IMR-90 (cell line): ENCODE measurements at regions not wholly inside any gene's neighbourhood (a gene's known extent, or its start where the extent isn't known, plus 50 kb on each side); places are given as distances from the start of the nearest gene placed in this dataset.

ENCODE experiments used
- ATAC-seq: fragments of 200-7000 bp; cut with Tn5 transposase; 2 replicates; pipeline ENCODE4 v1.9.1; 2020; ENCODE audit warnings: low read depth, mild to moderate bottlenecking, moderate library complexity
- BruUV-seq: library from RNA; stranded (reverse); fragments of 400-500 nt; replicated peaks from 2 replicates; lab custom pipeline; 2021; lab: Mats Ljungman, UMichigan
- CTCF ChIA-PET: fragments of 300-600 bp; formaldehyde crosslinking; extraction: SDS; loops from one replicate; lab custom pipeline; 2021; ENCODE audit warnings: antibody characterized with exemption; lab: Yijun Ruan, JAX
- POLR2A ChIA-PET: fragments of 300-600 bp; sonication (Branson Sonifier 250); formaldehyde crosslinking; loops from one replicate; lab custom pipeline; 2022; ENCODE audit warnings: antibody characterized with exemption; ENCODE audit not compliant: unreplicated experiment; lab: Charles Lee
- DNase-seq: peaks from one replicate; pipeline ENCODE4 v3.0.0; 2013
- H2AFZ ChIP-seq: replicated peaks from 2 replicates; pipeline ENCODE3; 2013; ENCODE audit warnings: low read length, mild to moderate bottlenecking; ENCODE audit not compliant: poor library complexity
- H2AK5ac ChIP-seq: 2 replicates; pipeline ENCODE4 v1.6.1; 2013; ENCODE audit warnings: low read depth, low read length, inconsistent platforms
- H2AK9ac ChIP-seq: replicated peaks from 2 replicates; pipeline ENCODE3; 2013; ENCODE audit warnings: mild to moderate bottlenecking, low read depth, low read length, moderate library complexity; ENCODE audit not compliant: poor library complexity
- H2BK120ac ChIP-seq: 2 replicates; pipeline ENCODE4 v1.6.1; 2013; ENCODE audit warnings: low read depth, low read length, inconsistent platforms
- H2BK15ac ChIP-seq: 3 replicates; pipeline ENCODE4 v1.6.1; 2013; ENCODE audit warnings: low read depth, low read length, inconsistent platforms
- H2BK20ac ChIP-seq: 2 replicates; pipeline ENCODE4 v1.6.1; 2013; ENCODE audit warnings: low read depth, mild to moderate bottlenecking, inconsistent platforms, low read length, moderate library complexity
- H2BK5ac ChIP-seq: 2 replicates; pipeline ENCODE4 v1.6.1; 2013; ENCODE audit warnings: mild to moderate bottlenecking, low read depth, low read length, inconsistent platforms; ENCODE audit not compliant: poor library complexity, severe bottlenecking
- H3K14ac ChIP-seq: replicated peaks from 2 replicates; pipeline ENCODE4 v1.6.1; 2013; ENCODE audit warnings: low read depth, low read length, inconsistent platforms
- H3K18ac ChIP-seq: 2 replicates; pipeline ENCODE4 v1.6.1; 2013; ENCODE audit warnings: low read depth, low read length, control low read depth
- H3K23ac ChIP-seq: 2 replicates; pipeline ENCODE4 v1.6.1; 2013; ENCODE audit warnings: low read depth, low read length, inconsistent platforms
- H3K27ac ChIP-seq: 2 replicates; pipeline ENCODE4 v1.5.1; 2013; ENCODE audit warnings: mild to moderate bottlenecking, control low read depth, low read length; ENCODE audit not compliant: insufficient read depth
- H3K27me3 ChIP-seq: 2 replicates; pipeline ENCODE4 v1.6.1; 2013; ENCODE audit warnings: low read length; ENCODE audit not compliant: control insufficient read depth, insufficient read depth
- H3K36me3 ChIP-seq: 2 replicates; pipeline ENCODE4 v1.6.1; 2013; ENCODE audit warnings: low read length, mixed read lengths; ENCODE audit not compliant: control insufficient read depth, insufficient read depth
- H3K4ac ChIP-seq: 2 replicates; pipeline ENCODE4 v1.6.1; 2013; ENCODE audit warnings: low read depth, low read length, inconsistent platforms
- H3K4me1 ChIP-seq: 2 replicates; pipeline ENCODE4 v1.6.1; 2013; ENCODE audit warnings: low read length, mixed read lengths; ENCODE audit not compliant: control insufficient read depth, insufficient read depth
- H3K4me2 ChIP-seq: 2 replicates; pipeline ENCODE4 v1.6.1; 2013; ENCODE audit warnings: low read depth, mild to moderate bottlenecking, control low read depth, low read length, moderate library complexity
- H3K4me3 ChIP-seq: 2 replicates; pipeline ENCODE4 v1.5.1; 2013; ENCODE audit warnings: low read depth, mild to moderate bottlenecking, control low read depth, low read length, moderate library complexity; ENCODE audit not compliant: insufficient read depth
- H3K56ac ChIP-seq: 2 replicates; pipeline ENCODE4 v1.6.1; 2013; ENCODE audit warnings: low read length, inconsistent platforms; ENCODE audit not compliant: insufficient read depth; ENCODE audit errors: extremely low read depth
- H3K79me1 ChIP-seq, 2 experiments: 2 replicates each; pipeline ENCODE4 v1.6.1; 2013; ENCODE audit warnings: low read length in 2 of 2, inconsistent platforms in 1 of 2, low read depth in 1 of 2
- H3K9ac ChIP-seq: 2 replicates; pipeline ENCODE4 v1.6.1; 2013; ENCODE audit warnings: low read depth, low read length, control low read depth
- H3K9me1 ChIP-seq: 2 replicates; pipeline ENCODE4 v1.6.1; 2013; ENCODE audit warnings: low read length, inconsistent platforms; ENCODE audit not compliant: insufficient read depth
- H3K9me3 ChIP-seq: 2 replicates; pipeline ENCODE4 v1.6.1; 2013; ENCODE audit warnings: low read length; ENCODE audit not compliant: control insufficient read depth, insufficient read depth
- H4K20me1 ChIP-seq: 2 replicates; pipeline ENCODE4 v1.6.1; 2013; ENCODE audit warnings: low read length, inconsistent platforms; ENCODE audit not compliant: insufficient read depth
- H4K5ac ChIP-seq: 2 replicates; pipeline ENCODE4 v1.6.1; 2013; ENCODE audit warnings: mild to moderate bottlenecking, low read depth, low read length, control low read depth
- H4K8ac ChIP-seq, 2 experiments: 2 replicates each; pipeline ENCODE4 v1.6.1; 2013; ENCODE audit warnings: low read depth in 2 of 2, low read length in 2 of 2, control low read depth in 1 of 2, inconsistent platforms in 1 of 2
- H4K91ac ChIP-seq: 2 replicates; pipeline ENCODE4 v1.6.1; 2013; ENCODE audit warnings: low read depth, low read length, inconsistent platforms; ENCODE audit not compliant: insufficient read depth
- CEBPB ChIP-seq: IDR thresholded peaks from 2 replicates; pipeline ENCODE4 v1.6.1; 2012; ENCODE audit warnings: low read depth, low read length, improper control_type of control experiment
- CHD1 ChIP-seq: IDR thresholded peaks from 2 replicates; pipeline ENCODE4 v1.6.1; 2012; ENCODE audit warnings: low read depth, low read length, improper control_type of control experiment
- MXI1 ChIP-seq: IDR thresholded peaks from 2 replicates; pipeline ENCODE4 v1.6.1; 2012; ENCODE audit warnings: low read depth, mild to moderate bottlenecking, low read length, moderate library complexity, borderline replicate concordance
- NFE2L2 ChIP-seq: fragments of 150-350 bp; IDR thresholded peaks from 2 replicates; pipeline ENCODE4 v1.6.1; 2016; ENCODE audit warnings: low read depth, mild to moderate bottlenecking, low read length
- RFX5 ChIP-seq: IDR thresholded peaks from 2 replicates; pipeline ENCODE4 v1.8.0; 2012; ENCODE audit warnings: low read depth, mild to moderate bottlenecking, low read length, moderate library complexity
- WGBS, 2 experiments: methylation state at CpG; one replicate each; pipeline versions ENCODE4 v1.1.5 to v1.1.7; 2013; ENCODE audit warnings: missing lambda C conversion rate in 2 of 2; ENCODE audit not compliant: insufficient read length in 1 of 2; ENCODE audit errors: extremely low coverage in 2 of 2; 5-methylcytosine and 5-hydroxymethylcytosine counted together
- dilution Hi-C: fragments of 300-500 bp; cut with HindIII; formaldehyde crosslinking; loops from one replicate; pipeline ENCODE4 v1.14.3; 2018; ENCODE audit warnings: low sequenced_read_pairs; ENCODE audit not compliant: unreplicated experiment
- in situ Hi-C: fragments of 300-500 bp; cut with MboI; formaldehyde crosslinking; loops from 3 replicates; pipeline ENCODE4 v1.14.3; 2019; ENCODE audit warnings: low sequenced_read_pairs, inconsistent platforms, mixed read lengths
- intact Hi-C: fragments of 100-400 bp; cut with micrococcal nuclease; formaldehyde crosslinking; loops from 2 replicates; pipeline ENCODE4 v1.10.0; 2022
- TF ChIP-seq, protein P1 (sequence below): conservative IDR thresholded peaks from 2 replicates; pipeline ENCODE4 v1.5.1; 2012; ENCODE audit warnings: mild to moderate bottlenecking, low read depth, low read length, improper control_type of control experiment
- TF ChIP-seq, protein P2 (sequence below): fragments of 150-350 bp; IDR thresholded peaks from 2 replicates; pipeline ENCODE4 v1.6.1; 2016; ENCODE audit warnings: low read depth, mild to moderate bottlenecking, low read length, moderate library complexity, borderline replicate concordance

DNA sequence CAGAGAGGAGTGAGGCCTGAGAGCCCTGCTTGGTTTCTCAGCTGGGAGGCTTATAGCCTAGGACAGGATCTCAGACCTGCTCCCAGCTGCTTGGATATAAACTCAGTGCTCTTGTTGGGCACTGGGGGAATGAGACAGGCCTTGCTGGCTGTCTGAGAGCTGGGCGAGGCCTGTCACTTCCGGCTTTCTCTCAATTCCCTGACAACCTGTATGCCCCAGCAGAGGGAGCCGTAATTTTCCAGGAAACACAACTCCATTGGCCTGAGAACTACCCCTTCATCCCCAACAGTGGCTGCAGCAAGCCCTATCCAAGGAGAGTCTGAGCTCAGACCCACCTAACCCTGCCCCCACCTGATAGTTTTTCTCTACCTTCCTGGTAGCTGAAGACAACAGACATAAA, 258.3 kb upstream of the STXBP6 start:
- ATAC-seq = no peak
- H3K18ac ChIP-seq = no peak overlapping the region
- TF ChIP-seq CHD1 = no peak
- TF ChIP-seq, protein P1, sequence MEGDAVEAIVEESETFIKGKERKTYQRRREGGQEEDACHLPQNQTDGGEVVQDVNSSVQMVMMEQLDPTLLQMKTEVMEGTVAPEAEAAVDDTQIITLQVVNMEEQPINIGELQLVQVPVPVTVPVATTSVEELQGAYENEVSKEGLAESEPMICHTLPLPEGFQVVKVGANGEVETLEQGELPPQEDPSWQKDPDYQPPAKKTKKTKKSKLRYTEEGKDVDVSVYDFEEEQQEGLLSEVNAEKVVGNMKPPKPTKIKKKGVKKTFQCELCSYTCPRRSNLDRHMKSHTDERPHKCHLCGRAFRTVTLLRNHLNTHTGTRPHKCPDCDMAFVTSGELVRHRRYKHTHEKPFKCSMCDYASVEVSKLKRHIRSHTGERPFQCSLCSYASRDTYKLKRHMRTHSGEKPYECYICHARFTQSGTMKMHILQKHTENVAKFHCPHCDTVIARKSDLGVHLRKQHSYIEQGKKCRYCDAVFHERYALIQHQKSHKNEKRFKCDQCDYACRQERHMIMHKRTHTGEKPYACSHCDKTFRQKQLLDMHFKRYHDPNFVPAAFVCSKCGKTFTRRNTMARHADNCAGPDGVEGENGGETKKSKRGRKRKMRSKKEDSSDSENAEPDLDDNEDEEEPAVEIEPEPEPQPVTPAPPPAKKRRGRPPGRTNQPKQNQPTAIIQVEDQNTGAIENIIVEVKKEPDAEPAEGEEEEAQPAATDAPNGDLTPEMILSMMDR = no peak
- no peak for TF ChIP-seq MXI1
- TF ChIP-seq RFX5 = no peak
- TF ChIP-seq NFE2L2 = no peak
- no peak for TF ChIP-seq CEBPB
- TF ChIP-seq, protein P2, sequence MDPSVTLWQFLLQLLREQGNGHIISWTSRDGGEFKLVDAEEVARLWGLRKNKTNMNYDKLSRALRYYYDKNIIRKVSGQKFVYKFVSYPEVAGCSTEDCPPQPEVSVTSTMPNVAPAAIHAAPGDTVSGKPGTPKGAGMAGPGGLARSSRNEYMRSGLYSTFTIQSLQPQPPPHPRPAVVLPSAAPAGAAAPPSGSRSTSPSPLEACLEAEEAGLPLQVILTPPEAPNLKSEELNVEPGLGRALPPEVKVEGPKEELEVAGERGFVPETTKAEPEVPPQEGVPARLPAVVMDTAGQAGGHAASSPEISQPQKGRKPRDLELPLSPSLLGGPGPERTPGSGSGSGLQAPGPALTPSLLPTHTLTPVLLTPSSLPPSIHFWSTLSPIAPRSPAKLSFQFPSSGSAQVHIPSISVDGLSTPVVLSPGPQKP = no peak

More for the DNA sequence above, 258.3 kb upstream of the STXBP6 start:
- intact Hi-C loops (no loop called here), in situ Hi-C loops (no loop called here), dilution Hi-C loops (no loop called here)
- H3K14ac ChIP-seq = no peak overlapping the region
- H4K5ac ChIP-seq = no peak overlapping the region
- no peak overlapping the region for H2AK5ac ChIP-seq
- no peak overlapping the region for H3K4ac ChIP-seq
- H3K56ac ChIP-seq = no peak overlapping the region
- H3K9me1 ChIP-seq = no peaks in the 10 kb centered on the region
- ChIA-PET POLR2A (no interaction called here), CTCF (no interaction called here)
- H3K4me2 ChIP-seq = no peak overlapping the region
- no peaks in the 10 kb centered on the region for H4K20me1 ChIP-seq
- H4K91ac ChIP-seq = no peak overlapping the region
- no peak overlapping the region for H2AFZ ChIP-seq
- H3K79me1 ChIP-seq = no peaks in the 10 kb centered on the region
- no peak overlapping the region for H2BK120ac ChIP-seq
- H4K8ac ChIP-seq = no peak overlapping the region
- H3K4me3 ChIP-seq = no peak overlapping the region
- no peak overlapping the region for H2BK15ac ChIP-seq
- no peaks in the 10 kb centered on the region for H3K4me1 ChIP-seq
- H3K9ac ChIP-seq = no peak overlapping the region
- H3K36me3 ChIP-seq = no peaks in the 10 kb centered on the region
- H3K27ac ChIP-seq = no peak overlapping the region
- no peak overlapping the region for H2BK5ac ChIP-seq
- no peak for DNase-seq
- 0 out of 2 replicates have a peak, but pooled peaks cover 7% of the 10 kb centered on the region for H3K9me3 ChIP-seq
- H3K27me3 ChIP-seq = no peaks in the 10 kb centered on the region
- no peak overlapping the region for H2AK9ac ChIP-seq
- no peak overlapping the region for H2BK20ac ChIP-seq
- no TSS peak for BruUV-seq
- no peak overlapping the region for H3K23ac ChIP-seq
- WGBS, 2 experiments = 44% methylated on average over 3 of the region's 3 CpGs; no CpG with 5 or more reads in 1 of the 2 experiments
